DOHH2 (cell line): ENCODE measurements at regions not wholly inside any gene's neighbourhood (a gene's known extent, or its start where the extent isn't known, plus 50 kb on each side); places are given as distances from the start of the nearest gene placed in this dataset.

ENCODE experiments used
- H3F3A ChIP-seq: fragments of 200-600 bp; sonication (generic), shearing (Covaris generic); 2 replicates; pipeline ENCODE4 v1.6.0; 2016; ENCODE audit warnings: antibody characterized with exemption, mild to moderate bottlenecking; ENCODE audit not compliant: control insufficient read depth, insufficient read depth
- H3K27ac ChIP-seq: fragments of 200-600 bp; sonication (generic); 2 replicates; pipeline ENCODE4 v1.5.1; 2014; ENCODE audit warnings: low read depth, mild to moderate bottlenecking, low read length, moderate library complexity
- H3K27me3 ChIP-seq: fragments of 200-600 bp; sonication (generic); 2 replicates; pipeline ENCODE4 v1.6.1; 2014; ENCODE audit warnings: mild to moderate bottlenecking, low read length, mixed read lengths; ENCODE audit not compliant: control insufficient read depth
- H3K36me3 ChIP-seq: fragments of 200-600 bp; sonication (generic); 2 replicates; pipeline ENCODE4 v1.6.1; 2014; ENCODE audit warnings: mild to moderate bottlenecking, low read length, moderate library complexity, mixed read lengths; ENCODE audit not compliant: control insufficient read depth
- H3K4me1 ChIP-seq: fragments of 200-600 bp; sonication (generic); 2 replicates; pipeline ENCODE4 v1.6.1; 2014; ENCODE audit warnings: mild to moderate bottlenecking, low read length, mixed read lengths; ENCODE audit not compliant: control insufficient read depth
- H3K4me2 ChIP-seq: fragments of 200-600 bp; sonication (generic); 2 replicates; pipeline ENCODE4 v1.6.0; 2014; ENCODE audit warnings: mild to moderate bottlenecking, low read length, moderate library complexity
- H3K4me3 ChIP-seq: fragments of 200-600 bp; sonication (generic); 2 replicates; pipeline ENCODE4 v1.5.1; 2014; ENCODE audit warnings: mild to moderate bottlenecking, low read length, mixed read lengths
- H3K79me2 ChIP-seq: fragments of 200-600 bp; sonication (generic); 2 replicates; pipeline ENCODE4 v1.6.1; 2014; ENCODE audit warnings: mild to moderate bottlenecking, low read length, mixed read lengths; ENCODE audit not compliant: control insufficient read depth
- H3K9me2 ChIP-seq: fragments of 200-600 bp; sonication (generic); replicated peaks from 2 replicates; pipeline ENCODE4 v1.6.1; 2014; ENCODE audit warnings: mild to moderate bottlenecking, low read length, mixed read lengths; ENCODE audit not compliant: control insufficient read depth
- H3K9me3 ChIP-seq: fragments of 200-600 bp; sonication (generic); 2 replicates; pipeline ENCODE4 v1.6.1; 2014; ENCODE audit warnings: antibody characterized with exemption, low read length, mixed read lengths; ENCODE audit not compliant: control insufficient read depth, insufficient read depth
- H4K20me1 ChIP-seq: fragments of 200-600 bp; sonication (generic); 2 replicates; pipeline ENCODE4 v1.6.0; 2014; ENCODE audit warnings: low read depth, mild to moderate bottlenecking, antibody characterized with exemption, low read length, moderate library complexity; ENCODE audit not compliant: control insufficient read depth, insufficient read depth
- CTCF ChIP-seq: fragments of 200-600 bp; sonication (generic); IDR thresholded peaks from one replicate; pipeline ENCODE4 v1.5.1; 2014; ENCODE audit warnings: antibody characterized with exemption, mild to moderate bottlenecking, low read depth, low read length; ENCODE audit not compliant: poor library complexity, severe bottlenecking
- EZH2phosphoT487 ChIP-seq: fragments of 200-600 bp; sonication (generic); IDR thresholded peaks from 2 replicates; pipeline ENCODE4 v1.6.1; 2017; ENCODE audit warnings: borderline replicate concordance, mild to moderate bottlenecking, antibody characterized with exemption, low read length, moderate library complexity, mixed read lengths

GRCh38 chr7:25550149-25550548 lies 321.9 kb upstream of the NPVF start:
- Histone ChIP-seq H3K4me1 (no peaks in the 10 kb centered on the region), H3K4me2 (no peak overlapping the region), H3K27me3 (peaks cover 19% of the 10 kb centered on the region; the same call in 1 of the 2 replicates), H3K36me3 (no peaks in the 10 kb centered on the region), H3K9me2 (no peaks in the 10 kb centered on the region), H4K20me1 (no peaks in the 10 kb centered on the region), H3K9me3 (no peaks in the 10 kb centered on the region), H3K79me2 (no peaks in the 10 kb centered on the region), H3F3A (no peaks in the 10 kb centered on the region), H3K27ac (no peak overlapping the region), H3K4me3 (no peak overlapping the region)
- TF ChIP-seq EZH2phosphoT487 (no peak), CTCF (no peak)

DNA sequence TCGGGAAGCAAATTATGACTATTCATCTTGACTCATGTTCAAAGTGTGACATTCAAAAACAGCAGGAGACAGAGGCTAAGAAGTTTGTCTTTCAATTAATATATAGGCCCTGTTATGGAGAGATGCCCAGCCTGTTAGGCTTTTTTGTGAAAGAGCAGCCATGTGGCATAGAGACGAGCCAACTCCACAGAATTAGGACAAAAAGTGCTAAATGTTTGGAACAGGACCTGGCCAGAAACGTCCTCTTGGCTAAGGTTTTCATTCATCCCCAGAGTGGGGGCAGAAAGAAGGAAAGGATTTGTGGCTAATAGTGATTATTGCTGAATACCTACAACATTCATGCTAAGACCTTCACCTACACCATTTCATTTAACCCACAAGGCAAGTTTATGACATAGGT lies 324.7 kb upstream of the NPVF start:
- Histone ChIP-seq H4K20me1 (no peaks in the 10 kb centered on the region), H3K27me3 (peaks cover 19% of the 10 kb centered on the region; the same call in 1 of the 2 replicates), H3K9me3 (no peaks in the 10 kb centered on the region), H3K9me2 (no peaks in the 10 kb centered on the region), H3K4me2 (no peak overlapping the region), H3K27ac (no peak overlapping the region), H3K79me2 (no peaks in the 10 kb centered on the region), H3K4me3 (no peak overlapping the region), H3K4me1 (no peaks in the 10 kb centered on the region), H3F3A (no peaks in the 10 kb centered on the region), H3K36me3 (no peaks in the 10 kb centered on the region)
- TF ChIP-seq CTCF (no peak), EZH2phosphoT487 (no peak)

- Histone ChIP-seq H3K4me2 (no peak overlapping the region), H3K4me3 (no peak overlapping the region), H3K4me1 (no peaks in the 10 kb centered on the region), H3K9me3 (no peaks in the 10 kb centered on the region), H4K20me1 (no peaks in the 10 kb centered on the region), H3K36me3 (no peaks in the 10 kb centered on the region), H3K9me2 (no peaks in the 10 kb centered on the region), H3K27ac (no peak overlapping the region), H3K27me3 (peaks cover 25% of the 10 kb centered on the region), H3F3A (no peaks in the 10 kb centered on the region), H3K79me2 (no peaks in the 10 kb centered on the region)
- TF ChIP-seq CTCF: no peak
- TF ChIP-seq EZH2phosphoT487: no peak
Observed at GRCh38 chr7:25553580-25554291, 325.4 kb upstream of the NPVF start.
